ENCODE measurements at regions not wholly inside any gene's neighbourhood (a gene's known extent, or its start where the extent isn't known, plus 50 kb on each side); places are given as distances from the start of the nearest gene placed in this dataset.

- TF ChIP-seq CTCF (IDR thresholded peaks at IDR 0.05) (no peak), EZH2phosphoT487 (IDR thresholded peaks at IDR 0.05) (no peak)
Observed at GRCh38 chr5:125317536-125317995, 571.1 kb upstream of the ZNF608 start.
